Heart right ventricle (tissue), 16 donors: ENCODE measurements at regions not wholly inside any gene's neighbourhood (a gene's known extent, or its start where the extent isn't known, plus 50 kb on each side); places are given as distances from the start of the nearest gene placed in this dataset.

ENCODE experiments used
- ATAC-seq, 8 donors: fragments of 200-7000 bp; cut with Tn5 transposase; one replicate each; pipeline ENCODE4 v1.9.1; 2020; ENCODE audit warnings: mild to moderate bottlenecking in 8 of 8, moderate library complexity in 8 of 8, moderate number of reproducible peaks in 1 of 8
- DNase-seq, 2 donors: peaks; one replicate each; pipeline ENCODE4 v3.0.0-alpha.2; 2020
- H3K27ac ChIP-seq, 10 donors: fragments of 200-600 bp; sonication (generic) in 2 of 10; one replicate each; pipeline versions ENCODE4 v1.5.0 to v1.8.0; 2020 to 2022; ENCODE audit warnings: mild to moderate bottlenecking in 3 of 10
- H3K27me3 ChIP-seq, 7 donors: fragments of 200-600 bp; one replicate each; pipeline ENCODE4 v1.8.0; 2021 to 2022; ENCODE audit warnings: mild to moderate bottlenecking in 2 of 7
- H3K36me3 ChIP-seq, 9 donors: fragments of 200-600 bp; sonication (generic) in 1 of 9; one replicate each; pipeline versions ENCODE4 v1.5.0 to v1.8.0; 2020 to 2022; ENCODE audit warnings: mild to moderate bottlenecking in 2 of 9
- H3K4me1 ChIP-seq, 9 donors: fragments of 200-600 bp; sonication (generic) in 1 of 9; one replicate each; pipeline versions ENCODE4 v1.5.0 to v1.8.0; 2020 to 2022; ENCODE audit warnings: mild to moderate bottlenecking in 4 of 9
- H3K4me3 ChIP-seq, 10 donors: fragments of 200-600 bp; sonication (generic) in 2 of 10; one replicate each; pipeline versions ENCODE4 v1.5.0 to v1.8.0; 2020 to 2022; ENCODE audit warnings: mild to moderate bottlenecking in 7 of 10, moderate library complexity in 2 of 10
- H3K9me3 ChIP-seq, 11 donors: fragments of 200-600 bp in 10 of 11; sonication (generic) in 2 of 11; one replicate each; pipeline versions ENCODE4 v1.5.0 to v1.8.0; 2013 to 2022; ENCODE audit warnings: mild to moderate bottlenecking in 2 of 11, control low read depth in 1 of 11, moderate library complexity in 1 of 11
- CTCF ChIP-seq, 9 donors: fragments of 200-600 bp; sonication (generic) in 2 of 9; IDR thresholded peaks; one replicate each; pipeline versions ENCODE4 v1.5.0 to v1.8.0; 2021 to 2022; ENCODE audit warnings: antibody characterized with exemption in 9 of 9, mild to moderate bottlenecking in 5 of 9, moderate library complexity in 1 of 9
- WGBS, 2 donors: extraction: QIAGEN DNeasy Blood & Tissue Kit; methylation state at CpG; one replicate each; pipeline ENCODE4 v1.1.7; 2013; ENCODE audit warnings: inconsistent platforms in 1 of 2; 5-methylcytosine and 5-hydroxymethylcytosine counted together
- intact Hi-C, 10 donors: fragments of 100-400 bp; cut with DNase I; formaldehyde crosslinking; loops; one replicate each; pipeline versions ENCODE4 v1.11.1 to v1.14.2; 2022
- donor health status: Arrhythmogenic right ventricular cardiomyopathy.
- donor health status: ischemic (EF 13 %, LVEDD 7.1; RV severe dilation, severe dysfunction).
- donor health status: healthy with polysubstance abuse.
- donor health status: DM: no; HTN: yes; CAD: no.
- donor health status: DM: no; HTN: no; CAD: no.
- donor health status: ischemic (EF 25% LVEDD 6.9; RV normal size, moderate dysfunction).
- donor health status: ischemic (EF 25% LVEDD 5.7; RV mildly dilated, moderate dysfunction).
- donor health status: healthy.
- donor health status: DM: yes; HTN: yes; CAD: no.
- donor health status: Ischemic cardiomyopathy.
- donor health status: ischemic (EF 35%, LVEDD 5.7; RV mildly dilated, moderate dysfunction).
- donor health status: nonischemic (EF 11% LVEDD 7.7; RV severe dilation, severe dysfunction).
- donor health status: DM: yes; HTN: yes; CAD: no.
- donor health status: PGD.
- donor health status: ischemic (EF 29% LVEDD 5.4; RV normal size, mild dysfunction).
- donor health status: nonischemic (EF 23%, LVEDD 6.1; RV moderate dilation, normal function).

- Histone ChIP-seq H3K4me3 (no peak overlapping the region), H3K9me3 (no peaks in the 10 kb centered on the region), H3K36me3 (no peaks in the 10 kb centered on the region), H3K27me3 (no peaks in the 10 kb centered on the region), H3K4me1 (peaks cover 1 to 22% (median 16%) of the 10 kb centered on the region in 9 donors), H3K27ac (no peak overlapping the region)
- no peak for TF ChIP-seq CTCF (IDR thresholded peaks at IDR 0.05)
- intact Hi-C loops, result loop anchor here in 1 of 10 donors (10.0 kb wide), 1 partner anchor 454 kb away; no protein-coding TSS in a partner anchor
- DNase-seq (no peak), ATAC-seq (no peak)
- WGBS, 2 donors, result 76 to 78% methylated on average over 3 of the region's 3 CpGs
These were observed 128.8 kb upstream of the FBXL7 start for GRCh38 chr5:15371184-15371583.

DNA sequence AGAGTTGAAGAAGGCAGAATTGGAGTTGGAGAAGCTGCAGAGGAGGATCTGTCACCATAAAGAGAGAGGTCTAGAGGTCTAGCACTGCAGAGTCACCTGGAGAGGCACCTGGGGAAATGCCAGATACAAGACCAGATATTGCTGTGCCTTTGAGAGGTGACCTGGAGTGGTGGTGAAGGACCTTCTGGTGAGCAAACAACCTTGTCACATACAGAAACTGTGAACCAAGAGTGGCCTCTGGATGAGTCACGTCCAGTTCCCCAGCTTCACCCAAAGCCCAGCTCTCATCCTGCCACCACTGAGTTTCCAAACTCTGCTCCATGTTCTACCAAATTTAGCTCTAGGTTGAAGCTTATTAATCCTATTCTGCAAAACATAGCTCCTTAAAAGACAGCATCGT, 131.1 kb upstream of the FBXL7 start:
- 89 to 95% methylated on average over 2 of the region's 2 CpGs for WGBS, 2 donors
- H3K27me3 ChIP-seq, result no peaks in the 10 kb centered on the region
- intact Hi-C loops, result loop anchor here in 1 of 10 donors (10.0 kb wide), 1 partner anchor 626 kb away; no protein-coding TSS in a partner anchor
- no peak for DNase-seq
- no peaks in the 10 kb centered on the region for H3K36me3 ChIP-seq
- no peak overlapping the region for H3K4me3 ChIP-seq
- H3K4me1 ChIP-seq, result peaks cover 2 to 28% (median 21%) of the 10 kb centered on the region in 9 donors
- no peak for ATAC-seq
- H3K9me3 ChIP-seq, result no peaks in the 10 kb centered on the region
- TF ChIP-seq CTCF (IDR thresholded peaks at IDR 0.05), result no peak
- no peak overlapping the region for H3K27ac ChIP-seq

DNA sequence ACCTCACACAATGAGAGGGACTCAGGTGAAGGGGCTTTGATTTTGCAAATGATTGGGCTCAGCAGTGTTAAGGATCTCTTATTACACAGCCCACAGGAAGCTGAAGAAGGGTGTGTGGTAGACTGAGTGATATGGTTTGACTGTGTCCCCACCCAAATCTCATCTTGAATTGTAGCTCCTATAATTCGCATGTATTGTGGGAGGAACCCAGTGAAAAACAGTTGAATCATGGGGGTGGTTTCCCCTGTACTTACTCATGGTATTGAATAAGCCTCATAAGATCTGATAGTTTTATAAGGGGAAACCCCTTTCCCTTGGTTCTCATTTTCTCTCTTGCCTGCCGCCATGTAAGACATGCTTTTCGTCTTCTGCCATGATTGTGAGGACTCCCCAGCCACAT, 132.5 kb upstream of the FBXL7 start:
- H3K27ac ChIP-seq, result peak overlapping the region in 9 of 10 donors; percentile 3 to 86 (median 60)
- intact Hi-C loops, result loop anchor here in 1 of 10 donors (10.0 kb wide), 1 partner anchor 627 kb away; no protein-coding TSS in a partner anchor
- no peaks in the 10 kb centered on the region for H3K9me3 ChIP-seq
- 88 to 90% methylated on average over 3 of the region's 3 CpGs for WGBS, 2 donors
- no peaks in the 10 kb centered on the region for H3K36me3 ChIP-seq
- no peaks in the 10 kb centered on the region for H3K27me3 ChIP-seq
- TF ChIP-seq CTCF (IDR thresholded peaks at IDR 0.05), result no peak
- peaks cover 2 to 28% (median 21%) of the 10 kb centered on the region in 9 donors for H3K4me1 ChIP-seq
- DNase-seq (no peak), ATAC-seq (peak in 5 of 8 donors; percentile 3 to 41 (median 28))
- no peak overlapping the region for H3K4me3 ChIP-seq

GRCh38 chr5:15366676-15367391, 133.1 kb upstream of the FBXL7 start:
- ATAC-seq (peak; percentile 77 to 93 (median 86)), DNase-seq (peak in 1 of 2 donors; percentile 18)
- intact Hi-C loops, result loop anchor here in 1 of 10 donors (10.0 kb wide), 1 partner anchor 628 kb away; no protein-coding TSS in a partner anchor
- TF ChIP-seq CTCF (IDR thresholded peaks at IDR 0.05), result no peak
- H3K4me3 ChIP-seq, result peak overlapping the region in 4 of 10 donors; percentile 10 to 30 (median 12)
- no peaks in the 10 kb centered on the region for H3K27me3 ChIP-seq
- peak overlapping the region in 9 of 10 donors; percentile 3 to 86 (median 60) for H3K27ac ChIP-seq
- H3K4me1 ChIP-seq, result peaks cover 2 to 28% (median 21%) of the 10 kb centered on the region in 9 donors
- H3K36me3 ChIP-seq, result no peaks in the 10 kb centered on the region
- WGBS, 2 donors, result 5 to 10% methylated on average over 6 of the region's 6 CpGs
- H3K9me3 ChIP-seq, result peaks cover 0 to under 1% (median 0%) of the 10 kb centered on the region in 11 donors
